ENCODE measurements at regions not wholly inside any gene's neighbourhood (a gene's known extent, or its start where the extent isn't known, plus 50 kb on each side); places are given as distances from the start of the nearest gene placed in this dataset.
A peak's percentile ranks its signal among the peaks of the same experiment; 100 is the strongest.

- 50 to 51% methylated on average over 15 of the region's 15 CpGs for WGBS, 2 donors
- DNase-seq (no peak), ATAC-seq (ENCODE audit: low FRiP score) (no peak)
- Histone ChIP-seq H3K36me3 (ENCODE audit: control insufficient read depth in 1 of 2, insufficient read depth in 2 of 2, low read length in 1 of 2) (no peaks in the 10 kb centered on the region), H3K4me3 (ENCODE audit: low read length in 2 of 2) (no peak overlapping the region), H3K27me3 (ENCODE audit: control insufficient read depth in 1 of 2, insufficient read depth in 2 of 2, low read length in 1 of 2) (no peaks in the 10 kb centered on the region), H3K9me3 (ENCODE audit: control insufficient read depth, low read length) (peaks cover 1% of the 10 kb centered on the region), H3K4me1 (ENCODE audit: control insufficient read depth in 1 of 2, insufficient read depth in 2 of 2, low read length in 2 of 2) (no peaks in the 10 kb centered on the region), H3K27ac (ENCODE audit: low read depth in 1 of 2, low read length in 2 of 2) (no peak overlapping the region)
- intact Hi-C loops (cut with DNase I), result no loop called here
Observed at GRCh38 chr7:156178214-156178613, 366.0 kb upstream of the SHH start.

DNA sequence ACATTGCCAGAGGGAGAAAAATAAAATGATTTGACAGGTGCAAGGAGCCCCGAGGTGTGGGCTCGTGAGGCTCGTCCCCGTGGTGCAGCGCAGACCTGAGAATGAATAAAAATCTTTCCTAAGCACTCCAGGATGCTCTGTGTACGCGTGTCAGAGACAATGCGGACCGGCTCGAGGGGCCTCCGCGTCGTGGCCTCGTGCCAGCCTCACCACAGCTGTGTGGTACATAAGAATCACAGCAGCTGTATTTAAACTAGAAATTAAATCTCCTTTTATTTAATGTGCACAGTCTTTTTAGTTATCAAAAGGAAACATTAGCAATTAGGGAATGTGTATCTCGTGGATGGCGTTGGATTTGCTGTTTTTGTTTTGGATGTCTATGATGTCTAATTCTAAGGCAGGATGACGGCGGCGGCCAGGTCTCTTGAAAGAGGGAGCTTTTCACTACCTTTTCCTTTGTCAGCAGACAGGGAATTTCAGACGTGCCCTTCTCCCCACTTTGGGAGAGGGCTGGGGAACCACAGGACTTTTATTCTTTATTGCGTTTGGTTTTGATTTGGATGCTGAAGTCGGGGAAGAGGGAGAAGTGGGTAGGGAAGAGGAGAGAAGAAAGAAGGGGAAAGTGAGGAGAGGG is 365.3 kb upstream of the SHH start:
- intact Hi-C loops (cut with DNase I), result no loop called here
- 77 to 80% methylated on average over 22 of the region's 22 CpGs for WGBS, 2 donors

DNA sequence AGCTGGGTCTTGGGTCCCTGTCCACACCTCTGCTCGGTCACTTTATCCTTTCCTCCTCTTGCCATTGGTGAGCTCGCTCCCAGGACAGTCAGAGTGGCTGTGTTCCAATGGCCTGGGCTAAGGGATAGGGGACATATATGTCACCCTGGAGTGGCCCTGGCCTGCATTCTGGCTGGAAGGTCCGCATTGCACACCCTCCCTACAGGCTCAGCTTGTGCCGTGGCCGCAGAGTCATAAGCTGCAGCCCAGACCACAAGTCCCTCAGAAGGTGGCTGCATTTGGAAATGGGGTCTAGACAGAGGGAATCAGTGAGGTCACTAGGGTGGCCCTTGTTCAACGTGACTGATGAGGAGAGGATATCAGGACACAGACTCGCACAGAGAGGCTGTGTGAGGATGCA is 363.8 kb upstream of the SHH start:
- Histone ChIP-seq H3K36me3 (ENCODE audit: control insufficient read depth in 1 of 2, insufficient read depth in 2 of 2, low read length in 1 of 2) (no peaks in the 10 kb centered on the region), H3K27ac (ENCODE audit: low read depth in 1 of 2, low read length in 2 of 2) (no peak overlapping the region), H3K9me3 (ENCODE audit: control insufficient read depth, low read length) (peaks cover 1% of the 10 kb centered on the region), H3K4me1 (ENCODE audit: control insufficient read depth in 1 of 2, insufficient read depth in 2 of 2, low read length in 2 of 2) (no peaks in the 10 kb centered on the region), H3K4me3 (ENCODE audit: low read length in 2 of 2) (no peak overlapping the region), H3K27me3 (ENCODE audit: control insufficient read depth in 1 of 2, insufficient read depth in 2 of 2, low read length in 1 of 2) (no peaks in the 10 kb centered on the region)
- ATAC-seq (ENCODE audit: low FRiP score) (no peak), DNase-seq (no peak)
- 88 to 95% methylated on average over 7 of the region's 7 CpGs for WGBS, 2 donors
- intact Hi-C loops (cut with DNase I), result no loop called here

More for the DNA sequence above, 365.3 kb upstream of the SHH start:
- H3K27me3 ChIP-seq (ENCODE audit: control insufficient read depth in 1 of 2, insufficient read depth in 2 of 2, low read length in 1 of 2), result no peaks in the 10 kb centered on the region
- peaks cover 1% of the 10 kb centered on the region for H3K9me3 ChIP-seq (ENCODE audit: control insufficient read depth, low read length)
- H3K4me3 ChIP-seq (ENCODE audit: low read length in 2 of 2), result no peak overlapping the region
- H3K36me3 ChIP-seq (ENCODE audit: control insufficient read depth in 1 of 2, insufficient read depth in 2 of 2, low read length in 1 of 2), result no peaks in the 10 kb centered on the region
- no peaks in the 10 kb centered on the region for H3K4me1 ChIP-seq (ENCODE audit: control insufficient read depth in 1 of 2, insufficient read depth in 2 of 2, low read length in 2 of 2)
- no peak for DNase-seq
- ATAC-seq (ENCODE audit: low FRiP score), result no peak
- H3K27ac ChIP-seq (ENCODE audit: low read depth in 1 of 2, low read length in 2 of 2), result no peak overlapping the region

DNA sequence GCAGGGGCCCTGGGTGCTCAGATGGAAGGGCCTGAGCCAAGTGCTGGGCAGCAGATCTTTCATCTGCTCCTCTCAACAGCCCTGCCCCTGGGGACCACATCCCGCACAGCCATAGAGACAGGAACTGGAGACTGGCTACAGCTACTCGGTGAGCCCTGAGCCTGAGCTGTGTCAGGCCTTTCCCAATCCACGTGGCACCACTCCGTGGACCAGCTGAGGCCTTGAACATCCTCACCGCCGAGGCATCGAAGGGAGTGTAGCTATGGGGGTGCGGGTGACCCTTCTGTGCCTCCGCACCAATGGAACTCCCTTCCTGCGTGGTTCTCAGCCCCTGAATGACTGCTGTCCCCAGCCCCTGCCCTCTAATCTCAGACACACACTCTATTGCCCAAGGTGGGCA is 362.7 kb upstream of the SHH start:
- WGBS, 2 donors, result 63 to 73% methylated on average over 10 of the region's 10 CpGs
- H3K9me3 ChIP-seq (ENCODE audit: control insufficient read depth, low read length), result peaks cover 1% of the 10 kb centered on the region
- H3K4me1 ChIP-seq (ENCODE audit: control insufficient read depth in 1 of 2, insufficient read depth in 2 of 2, low read length in 2 of 2), result no peaks in the 10 kb centered on the region
- DNase-seq, result no peak
- H3K27me3 ChIP-seq (ENCODE audit: control insufficient read depth in 1 of 2, insufficient read depth in 2 of 2, low read length in 1 of 2), result no peaks in the 10 kb centered on the region
- ATAC-seq (ENCODE audit: low FRiP score), result no peak
- intact Hi-C loops (cut with DNase I), result no loop called here
- no peak overlapping the region for H3K27ac ChIP-seq (ENCODE audit: low read depth in 1 of 2, low read length in 2 of 2)
- H3K4me3 ChIP-seq (ENCODE audit: low read length in 2 of 2), result no peak overlapping the region
- H3K36me3 ChIP-seq (ENCODE audit: control insufficient read depth in 1 of 2, insufficient read depth in 2 of 2, low read length in 1 of 2), result no peaks in the 10 kb centered on the region

DNA sequence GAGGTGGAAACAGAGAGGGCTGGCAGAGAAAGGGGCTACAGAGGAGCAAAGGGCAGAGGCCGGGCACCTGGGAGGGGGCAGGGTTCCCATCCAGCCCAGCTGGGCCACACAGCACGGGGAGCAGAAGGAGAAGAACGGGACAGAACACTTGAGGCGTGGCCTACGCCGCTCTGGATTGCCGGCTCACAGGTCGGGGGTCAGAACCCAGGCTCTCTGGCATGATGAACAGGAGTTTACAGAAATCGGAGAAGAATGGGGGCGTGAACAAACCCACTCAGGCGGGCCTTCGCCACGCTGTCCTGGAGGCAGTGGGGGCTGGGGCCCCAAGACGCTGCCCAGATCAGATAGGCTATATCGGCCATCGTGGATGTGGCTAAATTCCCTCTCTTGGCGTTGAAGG is 362.2 kb upstream of the SHH start:
- ATAC-seq (ENCODE audit: low FRiP score), result no peak
- Histone ChIP-seq H3K4me3 (ENCODE audit: low read length in 2 of 2) (no peak overlapping the region), H3K36me3 (ENCODE audit: control insufficient read depth in 1 of 2, insufficient read depth in 2 of 2, low read length in 1 of 2) (no peaks in the 10 kb centered on the region), H3K27ac (ENCODE audit: low read depth in 1 of 2, low read length in 2 of 2) (no peak overlapping the region), H3K9me3 (ENCODE audit: control insufficient read depth, low read length) (peaks cover 1% of the 10 kb centered on the region), H3K27me3 (ENCODE audit: control insufficient read depth in 1 of 2, insufficient read depth in 2 of 2, low read length in 1 of 2) (no peaks in the 10 kb centered on the region), H3K4me1 (ENCODE audit: control insufficient read depth in 1 of 2, insufficient read depth in 2 of 2, low read length in 2 of 2) (no peaks in the 10 kb centered on the region)
- no peak for DNase-seq
- WGBS, 2 donors, result 85 to 87% methylated on average over 17 of the region's 17 CpGs
- intact Hi-C loops (cut with DNase I), result no loop called here

GRCh38 chr7:156173748-156174353 is 361.6 kb upstream of the SHH start:
- Histone ChIP-seq H3K27ac (ENCODE audit: low read depth in 1 of 2, low read length in 2 of 2) (no peak overlapping the region), H3K4me1 (ENCODE audit: control insufficient read depth in 1 of 2, insufficient read depth in 2 of 2, low read length in 2 of 2) (no peaks in the 10 kb centered on the region), H3K27me3 (ENCODE audit: control insufficient read depth in 1 of 2, insufficient read depth in 2 of 2, low read length in 1 of 2) (no peaks in the 10 kb centered on the region), H3K9me3 (ENCODE audit: control insufficient read depth, low read length) (peaks cover 1% of the 10 kb centered on the region), H3K4me3 (ENCODE audit: low read length in 2 of 2) (no peak overlapping the region), H3K36me3 (ENCODE audit: control insufficient read depth in 1 of 2, insufficient read depth in 2 of 2, low read length in 1 of 2) (no peaks in the 10 kb centered on the region)
- DNase-seq (peak in 1 of 2 donors; percentile 69), ATAC-seq (ENCODE audit: low FRiP score) (no peak)
- WGBS, 2 donors, result 78 to 79% methylated on average over 18 of the region's 18 CpGs
- intact Hi-C loops (cut with DNase I), result no loop called here

DNA sequence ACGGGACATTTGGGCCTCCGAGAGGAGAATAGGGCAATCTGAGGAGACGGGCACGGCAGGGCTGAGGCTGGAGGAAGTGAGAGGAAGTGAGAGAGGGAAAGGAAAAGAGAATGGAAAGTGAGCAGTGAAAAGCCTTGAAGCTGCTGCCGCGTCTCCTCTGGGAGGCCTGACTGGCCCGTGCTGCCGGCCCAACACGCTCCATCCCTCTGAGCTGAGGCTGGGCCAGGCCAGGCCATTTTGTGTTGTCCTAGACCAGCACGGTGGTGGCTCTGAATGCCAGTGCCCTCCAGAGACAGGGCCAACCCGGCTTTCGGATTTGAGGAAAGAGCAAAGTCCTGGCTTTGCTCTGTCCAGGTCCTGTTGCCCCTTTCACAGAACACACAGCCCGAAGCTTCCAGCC is 361.1 kb upstream of the SHH start:
- Histone ChIP-seq H3K27ac (ENCODE audit: low read depth in 1 of 2, low read length in 2 of 2) (no peak overlapping the region), H3K36me3 (ENCODE audit: control insufficient read depth in 1 of 2, insufficient read depth in 2 of 2, low read length in 1 of 2) (no peaks in the 10 kb centered on the region), H3K27me3 (ENCODE audit: control insufficient read depth in 1 of 2, insufficient read depth in 2 of 2, low read length in 1 of 2) (no peaks in the 10 kb centered on the region), H3K9me3 (ENCODE audit: control insufficient read depth, low read length) (peaks cover 1% of the 10 kb centered on the region), H3K4me1 (ENCODE audit: control insufficient read depth in 1 of 2, insufficient read depth in 2 of 2, low read length in 2 of 2) (no peaks in the 10 kb centered on the region), H3K4me3 (ENCODE audit: low read length in 2 of 2) (no peak overlapping the region)
- intact Hi-C loops (cut with DNase I), result no loop called here
- ATAC-seq (ENCODE audit: low FRiP score) (peak; percentile 39), DNase-seq (peak in 1 of 2 donors; percentile 63)
- WGBS, 2 donors, result 60 to 67% methylated on average over 13 of the region's 13 CpGs

DNA sequence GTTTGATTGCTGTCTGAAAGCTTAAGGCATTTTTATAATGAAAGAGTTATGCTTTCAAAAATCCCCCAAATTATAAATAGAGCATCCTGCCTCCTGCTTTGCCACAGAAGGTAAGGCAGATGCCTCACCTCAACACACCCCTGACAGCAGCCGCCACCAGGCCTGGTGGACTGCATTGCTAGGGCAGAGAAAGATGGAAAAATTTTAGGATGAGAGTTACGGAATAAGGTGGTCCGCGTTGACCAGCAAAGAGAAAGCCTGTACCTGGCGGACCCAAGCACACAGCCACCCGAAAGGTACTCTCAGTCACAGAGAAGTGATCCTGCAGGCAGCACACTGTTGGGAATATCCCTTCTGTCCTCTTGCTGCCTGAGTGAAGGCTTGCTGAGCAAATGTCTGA is 360.4 kb upstream of the SHH start:
- no peak for ATAC-seq (ENCODE audit: low FRiP score)
- Histone ChIP-seq H3K9me3 (ENCODE audit: control insufficient read depth, low read length) (peaks cover 1% of the 10 kb centered on the region), H3K27ac (ENCODE audit: low read depth in 1 of 2, low read length in 2 of 2) (no peak overlapping the region), H3K27me3 (ENCODE audit: control insufficient read depth in 1 of 2, insufficient read depth in 2 of 2, low read length in 1 of 2) (no peaks in the 10 kb centered on the region), H3K36me3 (ENCODE audit: control insufficient read depth in 1 of 2, insufficient read depth in 2 of 2, low read length in 1 of 2) (no peaks in the 10 kb centered on the region), H3K4me3 (ENCODE audit: low read length in 2 of 2) (no peak overlapping the region), H3K4me1 (ENCODE audit: control insufficient read depth in 1 of 2, insufficient read depth in 2 of 2, low read length in 2 of 2) (no peaks in the 10 kb centered on the region)
- no peak for DNase-seq
- intact Hi-C loops (cut with DNase I), result no loop called here
- 77 to 83% methylated on average over 6 of the region's 6 CpGs for WGBS, 2 donors
